Mucosa of gallbladder (tissue), 1 donor: ENCODE measurements at regions not wholly inside any gene's neighbourhood (a gene's known extent, or its start where the extent isn't known, plus 50 kb on each side); places are given as distances from the start of the nearest gene placed in this dataset.

Experiments used
- DNase-seq: peaks from one replicate; pipeline ENCODE4 v3.0.0-alpha.2; 2020; ENCODE audit warnings: low spot score
- donor health status: DM: no; HTN: no; CAD: no.

- no peak for DNase-seq
Measured at GRCh38 chr18:73235491-73235890, 367.7 kb upstream of the NETO1 start.

- no peak for DNase-seq
Measured at GRCh38 chr18:73232933-73233332, 365.1 kb upstream of the NETO1 start.

- no peak for DNase-seq
Measured at GRCh38 chr18:73220663-73221062, 352.9 kb upstream of the NETO1 start.

- DNase-seq: no peak
Measured at GRCh38 chr18:73218293-73218692, 350.5 kb upstream of the NETO1 start.

GRCh38 chr18:73214970-73215369 is 347.2 kb upstream of the NETO1 start:
- no peak for DNase-seq

GRCh38 chr18:73212442-73212841 is 344.7 kb upstream of the NETO1 start:
- DNase-seq: no peak

GRCh38 chr18:73201940-73202339 is 334.2 kb upstream of the NETO1 start:
- no peak for DNase-seq

- no peak for DNase-seq
Measured at GRCh38 chr18:73199151-73199550, 331.4 kb upstream of the NETO1 start.

GRCh38 chr18:73189718-73190117 is 321.9 kb upstream of the NETO1 start:
- DNase-seq: no peak

GRCh38 chr18:73168236-73168635 is 300.4 kb upstream of the NETO1 start:
- DNase-seq: peak; percentile 23

- no peak for DNase-seq
Measured at GRCh38 chr18:73164430-73164829, 296.6 kb upstream of the NETO1 start.

- no peak for DNase-seq
Measured at GRCh38 chr18:73163236-73163635, 295.4 kb upstream of the NETO1 start.

GRCh38 chr18:73156117-73156516 is 288.3 kb upstream of the NETO1 start:
- DNase-seq: no peak

- DNase-seq: no peak
Measured at GRCh38 chr18:73153271-73153670, 285.5 kb upstream of the NETO1 start.

GRCh38 chr18:73151086-73151485 is 283.3 kb upstream of the NETO1 start:
- DNase-seq: no peak

- DNase-seq: no peak
Measured at GRCh38 chr18:73150199-73150598, 282.4 kb upstream of the NETO1 start.

GRCh38 chr18:73147590-73147989 is 279.8 kb upstream of the NETO1 start:
- no peak for DNase-seq

- DNase-seq: no peak
Measured at GRCh38 chr18:73144030-73144429, 276.2 kb upstream of the NETO1 start.

GRCh38 chr18:73136134-73136533 is 268.3 kb upstream of the NETO1 start:
- no peak for DNase-seq

GRCh38 chr18:73124175-73124574 is 256.4 kb upstream of the NETO1 start:
- no peak for DNase-seq

GRCh38 chr18:73121207-73121606 is 253.4 kb upstream of the NETO1 start:
- DNase-seq: no peak

- DNase-seq: no peak
Measured at GRCh38 chr18:73120626-73121025, 252.8 kb upstream of the NETO1 start.

- no peak for DNase-seq
Measured at GRCh38 chr18:73119574-73119973, 251.8 kb upstream of the NETO1 start.

GRCh38 chr18:73118121-73118816 is 250.5 kb upstream of the NETO1 start:
- no peak for DNase-seq
